Fibroblast of skin of right quadriceps (primary cell): ENCODE measurements at regions not wholly inside any gene's neighbourhood (a gene's known extent, or its start where the extent isn't known, plus 50 kb on each side); places are given as distances from the start of the nearest gene placed in this dataset.

Experiments used
- DNase-seq: peaks from one replicate; pipeline ENCODE4 v3.0.0-alpha.2; 2013

DNA sequence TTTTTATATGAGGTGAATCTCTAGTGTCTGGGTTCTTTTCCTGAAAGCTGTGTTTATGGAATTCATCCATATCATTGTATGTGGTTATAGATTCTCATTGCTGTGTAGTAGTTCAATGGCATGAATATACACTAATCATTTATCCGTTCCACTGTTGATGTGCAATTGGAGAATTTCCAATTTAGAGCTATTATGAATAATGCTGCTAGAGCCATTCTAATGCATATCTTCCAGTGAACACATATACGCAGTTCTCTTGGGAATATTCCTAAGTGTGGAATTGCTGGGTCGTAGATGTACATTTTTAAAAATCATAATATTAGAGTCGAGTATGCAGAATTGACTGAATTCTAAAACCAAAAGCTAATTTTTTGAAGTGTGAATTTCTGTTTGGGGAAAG, 327.5 kb upstream of the JAG1 start:
- peak; percentile 45 for DNase-seq

DNA sequence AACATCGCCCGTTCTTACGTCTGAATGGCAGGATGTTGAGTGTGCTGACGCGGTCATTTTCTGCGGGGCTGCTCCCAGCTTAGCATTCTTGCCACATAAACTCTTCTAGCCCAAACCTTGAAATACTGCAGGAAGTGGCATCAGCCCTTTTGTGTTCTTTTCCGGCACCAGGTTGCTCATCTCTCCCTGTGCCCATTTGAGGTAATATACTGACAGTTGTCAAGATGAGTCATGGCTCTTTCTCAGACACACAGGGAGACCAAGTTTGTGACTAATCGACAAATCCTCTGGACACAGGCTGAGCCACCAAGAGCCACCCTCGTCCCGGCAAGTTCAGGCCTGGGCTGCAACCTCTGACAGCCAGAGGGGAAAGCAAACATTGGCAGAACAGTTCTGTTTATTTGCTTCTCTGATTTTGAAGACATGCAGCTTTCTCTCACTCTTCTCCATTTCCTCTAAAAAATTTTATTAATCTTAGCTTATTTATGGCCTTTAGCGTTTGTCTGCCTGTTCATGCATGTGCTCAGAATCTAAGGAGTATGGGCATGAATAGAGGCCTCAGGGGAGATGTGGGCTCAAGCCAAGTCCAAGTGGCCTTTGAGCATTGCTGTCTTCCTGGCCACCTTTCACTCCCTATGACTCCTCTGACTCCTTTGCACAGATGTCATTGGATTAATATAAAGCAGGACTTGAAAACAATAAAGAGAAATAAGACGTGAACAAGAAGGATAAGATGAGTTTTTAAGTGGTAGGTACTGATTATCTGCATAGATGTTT, 328.2 kb upstream of the JAG1 start:
- peak; percentile 83 for DNase-seq

DNA sequence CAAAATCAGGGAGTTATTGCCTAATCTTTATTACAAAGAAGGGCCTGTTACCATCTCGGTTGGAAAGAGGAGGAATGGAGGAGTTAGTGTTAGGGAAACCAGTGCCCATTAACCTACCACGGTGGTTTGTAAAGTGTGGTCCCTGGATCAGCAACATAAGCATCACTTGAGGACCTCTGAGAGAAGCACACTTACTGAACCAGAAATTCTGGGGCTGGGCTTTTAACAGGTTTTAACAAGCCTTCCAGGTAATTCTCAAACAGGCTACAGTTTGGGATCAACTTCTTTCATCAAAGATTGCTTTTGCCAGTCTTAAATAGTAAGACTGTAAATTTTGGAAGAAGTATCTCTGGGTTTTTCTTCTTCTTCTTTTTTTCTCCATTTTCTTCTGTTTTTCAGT, 329.5 kb upstream of the JAG1 start:
- DNase-seq, result no peak

DNA sequence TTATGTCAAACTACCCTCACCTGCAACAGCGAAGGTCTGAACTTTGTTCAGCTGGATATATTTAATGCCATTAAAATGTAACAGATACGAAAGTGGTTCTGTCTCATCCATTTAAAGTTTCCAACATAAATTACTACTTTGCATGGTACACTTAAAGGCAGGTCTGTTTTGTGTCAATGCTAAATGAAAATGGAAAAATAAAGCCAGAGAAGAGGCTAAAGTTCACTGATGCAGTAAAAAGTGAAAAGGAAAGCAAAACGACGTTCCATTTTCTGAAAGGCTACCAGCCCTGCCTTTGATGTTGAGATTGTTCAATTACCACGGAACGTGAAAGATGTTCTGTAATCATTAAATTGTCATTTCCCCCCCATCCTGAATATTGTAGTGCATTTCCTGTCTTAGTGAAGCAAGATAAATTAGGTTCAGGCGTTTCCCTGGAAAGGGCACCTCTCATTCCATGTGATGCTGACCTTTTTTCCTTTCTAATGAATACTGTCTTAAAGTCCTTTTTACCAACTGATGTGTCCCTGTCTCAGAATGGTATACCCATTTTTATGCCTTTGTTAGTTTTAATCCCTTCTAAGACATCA, 334.7 kb upstream of the JAG1 start:
- no peak for DNase-seq

DNA sequence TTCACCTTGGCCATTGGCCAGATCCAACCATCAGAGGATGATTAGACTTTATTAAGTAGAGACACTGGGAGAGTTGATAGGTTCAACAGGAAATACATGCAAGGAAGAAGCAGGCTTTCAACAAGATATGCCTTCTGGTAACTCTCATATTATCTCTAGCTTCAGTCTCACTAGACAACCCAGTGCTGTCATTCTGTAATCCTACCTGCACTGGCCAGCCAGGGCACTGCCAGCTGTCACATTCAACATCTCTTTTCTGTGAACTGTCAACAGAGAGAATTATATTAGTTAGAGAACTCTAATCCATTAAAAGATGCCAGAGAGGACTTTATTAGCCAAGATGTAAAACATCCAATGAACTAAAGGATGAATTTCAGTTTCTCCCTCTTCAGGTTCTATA, 337.9 kb upstream of the JAG1 start:
- DNase-seq, result no peak

DNA sequence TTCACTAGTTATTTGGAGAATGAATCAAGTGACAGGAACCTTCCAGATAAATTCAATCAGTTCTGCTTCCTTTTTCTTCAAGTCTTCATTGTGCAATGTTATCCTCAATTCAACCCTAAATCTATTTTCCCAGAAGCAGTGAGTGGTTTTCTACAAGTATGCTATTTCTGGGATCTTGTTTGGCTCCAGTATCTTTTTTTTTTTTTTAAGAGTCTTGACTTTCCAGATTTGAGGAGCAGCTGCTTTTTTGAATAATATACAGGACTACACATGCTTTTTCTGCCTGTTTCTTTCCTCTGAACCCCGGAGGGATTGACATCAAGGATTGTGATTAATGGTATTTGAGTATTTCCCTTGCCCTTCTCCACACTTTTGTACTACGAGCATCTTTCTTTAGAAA, 339.2 kb upstream of the JAG1 start:
- DNase-seq, result peak; percentile 59

DNA sequence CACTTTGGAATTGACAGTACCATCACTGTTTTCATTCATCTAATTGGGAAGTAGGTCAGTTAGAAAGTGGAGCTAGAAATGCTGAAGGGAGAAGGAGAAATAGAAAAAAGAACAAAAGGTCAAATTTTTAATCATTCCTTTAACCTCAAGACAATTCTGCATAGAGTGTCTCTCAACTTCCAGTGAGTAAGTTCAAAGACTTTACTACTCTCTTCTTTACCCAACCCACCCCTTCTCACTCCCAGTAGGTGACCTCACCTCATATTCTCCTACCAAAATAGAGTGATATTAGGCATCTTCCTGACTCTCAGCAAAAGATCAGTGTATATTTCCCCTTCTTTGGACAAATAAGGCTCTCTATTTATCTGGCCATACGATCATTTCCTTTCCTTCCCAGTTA, 340.0 kb upstream of the JAG1 start:
- no peak for DNase-seq

DNA sequence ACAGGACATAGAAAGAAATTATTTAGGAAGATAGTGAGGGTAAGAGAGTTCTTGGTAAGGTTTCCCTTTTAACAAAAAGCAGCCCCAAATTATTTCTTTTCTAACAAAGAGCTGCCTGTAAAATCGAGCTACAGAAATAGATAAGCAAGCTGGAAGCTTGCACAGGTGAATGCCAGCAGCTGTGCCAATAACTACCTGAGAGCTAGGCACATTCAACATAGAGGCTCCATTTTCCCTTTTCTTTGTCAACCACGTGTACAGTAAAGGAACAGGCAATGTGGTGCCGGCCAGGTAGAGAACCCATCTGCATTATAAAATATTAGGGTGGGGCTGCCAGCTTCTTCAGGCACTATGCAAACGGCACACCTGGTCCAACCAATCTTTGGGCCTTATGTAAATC, 341.6 kb upstream of the JAG1 start:
- DNase-seq, result no peak

DNA sequence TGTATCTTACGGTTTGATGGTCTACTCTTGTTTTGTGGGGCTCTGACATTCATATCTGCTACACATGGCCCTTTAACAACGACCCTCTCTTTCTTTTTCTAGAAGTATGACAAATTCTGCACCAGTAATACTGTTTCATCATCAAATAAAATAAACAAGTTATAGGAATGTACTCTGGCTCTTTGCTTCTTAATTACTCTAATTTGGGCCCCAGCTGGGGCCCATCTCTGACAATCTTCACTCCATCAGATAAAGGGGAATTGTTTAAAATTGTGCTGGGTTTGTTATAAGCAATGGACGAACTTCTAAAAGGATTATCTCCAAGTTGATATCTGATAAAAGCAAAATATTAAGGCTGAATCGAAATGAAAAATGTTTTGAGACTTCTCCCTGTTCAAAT, 343.6 kb upstream of the JAG1 start:
- no peak for DNase-seq

DNA sequence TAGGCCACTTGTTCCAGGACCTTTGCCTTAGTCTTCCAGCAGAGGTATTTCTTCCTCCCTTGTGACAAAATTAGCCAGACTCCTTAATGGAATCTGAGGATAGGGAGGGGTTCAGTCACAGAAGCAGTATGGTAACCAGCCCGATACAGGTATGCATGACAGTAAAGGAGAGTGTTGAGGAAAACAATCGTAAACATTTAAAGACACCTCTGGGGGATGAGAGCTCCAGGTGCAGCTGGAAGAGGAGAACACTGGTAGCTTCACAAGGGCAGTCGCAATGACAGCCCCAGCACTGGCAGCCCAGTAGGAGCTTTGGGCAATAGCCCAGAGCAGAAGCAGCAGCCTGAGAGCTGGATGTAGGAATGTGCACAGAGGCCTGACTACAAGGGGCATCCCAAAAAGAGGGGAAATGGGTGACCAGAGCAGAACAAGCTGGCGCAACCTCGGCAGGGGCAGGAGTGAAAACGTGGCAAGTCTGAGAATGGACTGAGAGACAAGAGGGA, 344.9 kb upstream of the JAG1 start:
- DNase-seq, result no peak

DNA sequence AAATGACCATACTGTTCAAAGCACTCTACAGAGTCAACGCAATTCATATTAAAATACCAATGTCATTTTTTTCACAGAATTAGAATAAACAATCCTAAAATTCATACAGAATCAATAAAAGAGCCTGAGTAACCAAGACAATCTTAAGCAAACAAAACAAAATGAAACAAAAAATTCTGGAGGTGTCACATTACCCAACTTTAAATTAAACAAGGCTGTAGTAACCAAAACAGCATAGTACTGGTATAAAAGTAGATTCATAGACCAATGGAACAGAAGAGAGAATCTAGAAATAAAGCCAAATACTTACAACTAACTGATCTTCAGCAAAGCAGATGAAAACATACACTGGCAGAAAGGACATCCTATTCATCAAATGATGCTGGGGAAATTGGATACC, 346.9 kb upstream of the JAG1 start:
- DNase-seq, result no peak

DNA sequence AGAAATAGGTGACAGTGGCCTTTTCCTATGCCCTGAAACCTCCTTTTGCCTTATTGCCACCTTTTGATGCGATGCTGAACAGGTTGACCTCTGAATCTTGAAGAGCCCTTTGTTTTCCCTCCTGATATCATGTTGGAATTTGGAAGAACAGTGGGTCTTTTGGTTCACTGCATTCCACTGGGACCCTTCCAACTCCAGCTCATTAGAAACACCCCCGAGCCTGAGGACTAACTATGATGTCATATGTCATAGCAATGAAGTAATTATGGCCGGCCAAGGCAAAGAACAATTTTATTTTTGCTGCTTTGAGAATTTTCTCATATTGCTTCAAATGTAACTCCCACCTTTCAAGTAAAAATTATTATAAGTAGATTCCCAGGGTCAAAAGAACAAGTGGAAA, 353.4 kb upstream of the JAG1 start:
- no peak for DNase-seq

DNA sequence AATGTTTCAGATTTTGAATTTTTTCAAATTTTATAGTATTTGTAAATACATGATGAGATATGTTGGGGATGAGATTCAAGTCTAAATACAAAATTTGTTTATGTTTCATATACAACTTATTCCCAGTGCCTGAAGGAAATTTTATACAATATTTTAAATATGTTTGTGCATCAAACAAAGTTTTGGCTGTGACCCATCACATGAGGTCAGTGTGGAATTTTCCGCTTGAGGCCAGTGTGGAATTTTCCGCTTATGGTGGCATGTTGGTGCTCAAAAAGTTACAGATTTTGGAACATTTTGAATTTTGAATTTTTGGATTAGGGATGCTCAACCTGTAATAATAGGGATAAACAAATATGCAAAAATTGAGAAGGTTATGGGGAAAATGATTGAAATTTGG, 356.6 kb upstream of the JAG1 start:
- DNase-seq, result no peak

DNA sequence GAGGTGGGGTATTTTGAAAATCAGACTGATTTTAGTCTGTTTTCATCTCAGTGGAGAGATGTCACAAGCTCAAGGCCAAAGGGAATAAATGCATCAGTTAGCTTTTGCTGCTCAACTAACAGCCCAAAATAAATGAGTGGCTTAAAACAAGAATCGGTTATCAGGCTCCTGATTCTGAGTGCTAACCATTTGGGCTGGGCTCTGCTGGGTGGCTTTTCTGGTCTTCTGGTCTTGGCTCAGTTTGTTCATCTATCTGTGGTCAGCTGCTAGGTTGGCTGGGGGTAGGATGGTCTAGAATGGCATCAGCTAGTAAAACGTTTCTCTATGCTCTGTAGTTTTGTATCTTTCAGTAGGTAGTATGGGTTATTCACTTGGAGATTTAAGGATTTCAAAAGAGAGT, 357.5 kb upstream of the JAG1 start:
- no peak for DNase-seq

DNA sequence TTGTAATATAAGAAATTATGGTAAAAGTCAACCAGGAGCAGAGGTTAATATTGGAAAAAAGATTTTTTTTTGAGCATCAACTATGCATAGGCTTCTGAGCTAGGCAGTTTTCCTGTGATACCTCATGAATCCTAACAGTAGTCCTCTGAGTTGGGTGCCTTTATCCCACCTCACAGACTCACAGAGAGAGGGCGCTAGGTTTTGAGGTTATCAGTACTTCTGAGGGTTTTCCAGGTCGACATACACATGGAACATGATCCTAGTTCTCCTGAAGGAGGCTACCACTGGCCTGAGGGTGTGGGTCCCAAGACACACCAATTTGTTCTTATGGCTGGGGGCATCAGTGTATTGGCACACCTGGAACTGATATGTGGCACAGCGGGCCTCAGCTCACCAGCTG, 358.8 kb upstream of the JAG1 start:
- DNase-seq, result no peak

DNA sequence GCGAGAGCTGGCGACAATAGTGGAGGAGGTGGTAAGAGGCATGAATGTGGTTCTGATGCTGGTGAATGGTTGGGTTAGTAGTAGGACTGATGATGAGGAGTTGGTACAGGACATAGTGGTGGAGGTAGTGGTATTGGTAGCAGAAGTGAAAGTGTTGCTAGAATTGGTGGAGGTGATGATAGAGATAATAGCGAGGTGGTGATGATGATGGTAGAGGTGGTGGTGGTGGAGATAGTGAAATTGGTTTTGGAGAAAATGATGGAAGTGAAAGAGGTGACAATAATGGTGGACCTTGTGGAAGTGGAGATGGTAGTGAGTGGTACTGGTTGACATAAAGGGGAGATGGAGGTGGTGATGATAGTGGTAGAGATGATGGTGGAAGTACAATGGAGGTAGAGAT, 360.2 kb upstream of the JAG1 start:
- DNase-seq, result no peak

DNA sequence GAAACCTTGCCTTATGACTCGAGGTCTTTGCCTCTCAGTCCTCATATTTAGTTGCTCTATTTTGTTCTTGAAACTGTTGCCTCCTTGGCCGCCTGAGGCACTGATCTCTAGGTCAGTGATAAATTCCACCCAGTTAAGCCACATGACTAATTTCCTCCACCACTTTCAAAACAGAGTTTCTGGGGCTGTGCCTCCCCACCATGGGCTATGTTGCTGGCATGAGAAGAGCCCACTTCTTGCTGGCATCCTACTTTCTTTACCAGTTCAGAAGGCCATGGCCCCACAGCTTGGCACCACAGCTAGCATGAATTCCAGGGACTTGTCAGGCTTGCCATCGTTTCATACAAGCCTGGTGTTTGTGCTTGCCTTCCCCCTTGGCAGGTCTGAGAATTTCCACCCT, 361.4 kb upstream of the JAG1 start:
- no peak for DNase-seq

DNA sequence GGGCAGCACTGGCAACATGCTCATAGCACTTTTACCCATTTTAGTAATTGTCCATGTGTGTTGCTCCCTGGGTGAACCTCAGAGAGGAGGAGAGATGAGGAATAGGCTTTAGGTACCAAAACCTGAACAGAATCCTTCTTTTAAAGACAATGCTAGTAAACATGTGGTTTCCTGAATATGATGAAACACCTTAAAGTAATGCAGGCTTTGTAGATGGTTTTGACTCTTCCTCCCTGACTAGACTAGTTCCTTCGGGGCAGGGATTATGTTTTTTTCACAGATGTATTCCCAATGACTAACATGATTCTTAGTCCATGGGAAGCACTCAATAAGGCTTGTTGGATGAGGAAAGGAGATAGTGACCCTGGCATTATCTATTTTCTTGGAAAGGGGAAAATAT, 367.6 kb upstream of the JAG1 start:
- peak; percentile 17 for DNase-seq

DNA sequence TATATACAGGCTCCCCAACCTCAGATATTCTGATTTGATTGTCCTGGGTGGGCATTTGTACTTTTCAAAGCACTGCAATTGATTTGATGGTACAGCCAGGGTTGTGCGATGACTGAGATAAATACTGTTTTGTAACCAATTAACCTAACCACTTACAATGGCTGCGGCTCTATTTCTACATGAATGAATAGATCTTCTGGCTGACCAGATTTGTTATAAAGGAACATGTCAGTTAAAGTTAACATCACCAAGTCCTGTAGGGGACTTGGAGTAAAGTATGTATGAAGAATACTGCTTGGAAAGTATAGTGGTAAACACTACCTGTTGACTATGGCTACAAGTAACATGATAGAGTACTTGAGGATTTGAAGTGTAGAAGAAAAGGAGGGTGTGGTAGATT, 369.2 kb upstream of the JAG1 start:
- no peak for DNase-seq

DNA sequence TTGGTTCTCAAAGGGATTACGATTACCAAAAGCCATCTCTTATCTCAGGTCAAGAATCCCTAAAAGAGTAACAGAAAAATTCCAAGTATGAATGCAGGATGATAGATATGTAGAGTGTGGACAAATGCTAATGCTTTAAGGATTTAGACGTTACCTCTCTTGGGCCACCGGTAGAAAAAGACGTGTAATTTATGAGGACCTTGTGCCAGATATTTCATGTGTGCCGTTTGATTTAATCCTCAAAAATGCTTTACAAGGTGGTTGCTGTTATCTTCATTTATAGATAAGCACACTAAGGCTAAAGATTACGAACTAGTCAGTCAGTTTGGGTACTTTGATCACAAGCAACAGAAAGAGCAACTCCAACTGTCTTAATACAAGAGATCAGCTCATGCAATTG, 370.8 kb upstream of the JAG1 start:
- DNase-seq, result no peak

DNA sequence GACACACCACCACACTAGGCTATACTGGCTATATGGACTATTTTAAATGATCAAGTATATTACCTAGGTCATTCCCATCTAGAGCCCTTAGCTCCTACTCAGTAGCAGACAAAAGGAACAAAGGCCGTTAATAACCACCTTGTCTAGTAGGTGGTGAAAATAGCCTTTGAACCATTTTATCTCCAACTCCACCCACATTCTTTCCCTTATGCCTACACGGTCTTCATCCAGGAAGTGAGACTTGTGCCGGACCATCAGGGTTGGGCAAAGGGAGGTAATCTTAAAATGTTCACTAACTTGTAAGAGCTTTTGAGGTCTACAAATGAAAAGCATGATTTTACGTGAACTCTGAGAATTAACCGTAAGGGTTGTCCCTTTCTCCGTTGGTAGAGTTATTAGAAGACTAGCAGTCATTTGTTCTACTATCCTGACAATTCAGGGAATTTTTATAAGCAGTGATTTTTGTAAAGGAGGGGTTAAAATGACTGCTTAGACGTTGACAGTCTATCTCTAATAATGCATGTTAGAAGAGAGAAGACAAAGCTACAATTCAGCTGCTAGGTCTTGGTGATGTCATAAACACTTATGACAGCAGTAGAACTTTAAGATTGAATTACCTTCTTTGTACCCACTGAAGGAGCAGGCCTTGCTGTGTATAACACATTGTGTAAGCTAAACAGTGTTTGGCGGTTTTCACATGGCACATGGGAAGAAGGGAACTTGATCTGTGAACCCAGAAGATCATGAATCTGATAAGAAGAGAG, 371.8 kb upstream of the JAG1 start:
- no peak for DNase-seq

DNA sequence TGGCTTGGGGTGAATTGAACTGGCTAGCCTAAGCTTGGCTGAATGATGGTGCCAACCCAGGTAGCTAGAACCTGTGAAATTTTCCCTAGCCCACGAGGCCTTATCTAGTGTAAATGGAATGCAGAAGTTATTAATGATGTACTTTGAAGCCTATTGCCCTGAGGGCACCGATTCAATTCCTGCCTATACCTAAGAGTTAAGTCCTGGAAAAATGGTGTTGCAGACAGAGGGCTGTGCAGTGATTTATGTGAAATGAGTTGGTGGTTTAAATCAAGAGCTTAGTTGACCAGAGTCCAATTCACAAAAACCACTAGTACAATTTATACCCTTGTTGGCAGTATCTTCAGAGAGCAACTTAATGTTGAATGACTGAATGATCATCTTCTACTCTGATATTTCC, 373.8 kb upstream of the JAG1 start:
- DNase-seq, result peak; percentile 47

DNA sequence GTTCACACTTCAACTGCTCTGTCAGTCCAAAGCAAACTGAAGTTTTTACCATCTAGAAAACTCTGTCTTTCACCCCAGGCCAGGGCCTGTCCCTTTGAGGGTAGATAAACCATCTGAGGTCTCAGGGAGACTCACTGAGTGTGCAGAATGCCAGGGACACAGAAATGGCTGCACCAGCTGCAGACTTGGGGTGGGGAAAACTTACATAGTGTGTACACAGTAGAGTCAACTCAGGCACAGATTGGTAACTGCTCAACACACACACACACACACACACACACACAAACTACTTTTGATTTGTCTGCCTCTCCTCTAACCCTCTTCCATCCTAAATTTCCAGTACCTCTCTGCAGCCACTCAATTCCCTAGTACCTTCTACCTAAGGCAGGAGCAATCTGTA, 374.9 kb upstream of the JAG1 start:
- no peak for DNase-seq

DNA sequence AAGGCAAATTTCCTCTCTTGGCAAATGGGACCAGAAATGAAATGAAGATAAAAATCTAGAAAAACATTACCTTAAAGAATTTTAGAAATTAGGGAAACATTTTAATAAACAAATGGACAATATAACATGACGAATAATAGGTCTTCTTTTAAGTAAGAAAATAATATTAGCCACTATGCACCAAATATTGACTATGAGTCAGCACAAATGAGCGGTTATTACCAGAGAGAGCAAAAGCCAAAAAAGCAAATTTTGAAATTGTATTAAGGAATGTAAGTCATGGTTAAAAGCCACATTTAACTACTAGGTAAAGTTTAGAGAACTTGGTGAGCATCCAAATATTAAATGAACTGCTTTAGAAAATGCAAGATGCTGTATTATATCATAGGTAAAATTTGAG, 376.6 kb upstream of the JAG1 start:
- no peak for DNase-seq
